Activated T-cell treated with anti-CD3 and anti-CD28 coated beads, Interleukin-2, amount 50 U/mL, for 72 hours (primary cell): ENCODE measurements at regions not wholly inside any gene's neighbourhood (a gene's known extent, or its start where the extent isn't known, plus 50 kb on each side); places are given as distances from the start of the nearest gene placed in this dataset.

ENCODE experiments used
- ATAC-seq, 2 donors: fragments of 150-1000 bp; cut with Tn5 transposase; replicated peaks in 1 of 2; 2 replicates each; pipeline ENCODE4 v1.10.0; 2021; ENCODE audit warnings: moderate library complexity in 2 of 2, mild to moderate bottlenecking in 1 of 2
- DNase-seq, 2 donors: peaks; one replicate each; pipeline ENCODE4 v3.0.0; 2021 to 2022; ENCODE audit warnings: mixed read lengths in 1 of 2
- H3K27ac Mint-ChIP-seq: one replicate; pipeline ENCODE4 v1.8.0; 2022; ENCODE audit warnings: mild to moderate bottlenecking, moderate library complexity, mixed read lengths
- H3K27me3 Mint-ChIP-seq: one replicate; pipeline ENCODE4 v1.8.0; 2022; ENCODE audit warnings: low read depth, mixed read lengths
- H3K36me3 Mint-ChIP-seq, 2 donors: one replicate each; pipeline ENCODE4 v1.8.0; 2022; ENCODE audit warnings: mixed read lengths in 2 of 2, mild to moderate bottlenecking in 1 of 2; ENCODE audit not compliant: insufficient read depth in 2 of 2
- H3K4me1 Mint-ChIP-seq: one replicate; pipeline ENCODE4 v1.8.0; 2022; ENCODE audit warnings: low read depth, mixed read lengths
- H3K4me3 Mint-ChIP-seq, 2 donors: one replicate each; pipeline ENCODE4 v1.8.0; 2022; ENCODE audit warnings: mild to moderate bottlenecking in 2 of 2, mixed read lengths in 2 of 2, moderate library complexity in 2 of 2
- H3K9me3 Mint-ChIP-seq, 2 donors: one replicate each; pipeline ENCODE4 v1.8.0; 2022; ENCODE audit warnings: mixed read lengths in 2 of 2

DNA sequence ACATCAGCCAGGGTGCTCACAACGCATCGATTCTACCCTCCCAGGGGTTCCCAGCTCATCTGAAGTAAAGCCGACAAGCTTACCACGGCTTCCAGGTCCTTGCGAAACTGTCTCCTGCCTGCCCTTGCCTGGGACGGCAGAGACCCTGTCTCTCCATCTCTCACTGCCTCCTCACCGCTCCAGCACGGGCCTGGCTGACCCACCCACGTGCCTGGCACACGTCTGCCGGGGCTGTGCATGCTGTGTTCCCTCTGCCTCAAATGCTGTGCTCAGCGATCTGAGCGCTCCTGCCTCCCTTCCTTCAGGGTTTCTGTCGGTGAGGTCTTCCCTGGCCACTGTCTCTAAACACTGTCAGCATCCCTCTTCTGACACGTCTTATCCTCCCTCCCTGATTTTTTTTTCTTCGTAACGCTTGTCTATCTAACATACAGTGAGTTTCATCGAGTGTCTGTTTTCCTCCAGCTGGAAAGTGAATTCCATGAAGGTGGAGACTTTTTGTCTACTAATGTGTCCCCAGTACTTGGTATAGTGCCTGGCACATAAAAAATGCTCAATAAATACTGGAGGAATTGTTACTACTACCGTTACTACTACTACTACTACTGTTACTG lies 208.4 kb downstream of the IRF8 start:
- DNase-seq (no peak), ATAC-seq (no peak)
- H3K4me1 Mint-ChIP-seq = no peaks in the 10 kb centered on the region
- no peak overlapping the region for H3K4me3 Mint-ChIP-seq
- H3K27me3 Mint-ChIP-seq = peaks cover 4% of the 10 kb centered on the region
- H3K9me3 Mint-ChIP-seq = peaks cover 2 to 5% of the 10 kb centered on the region in 2 donors
- no peaks in the 10 kb centered on the region for H3K36me3 Mint-ChIP-seq
- no peak overlapping the region for H3K27ac Mint-ChIP-seq

DNA sequence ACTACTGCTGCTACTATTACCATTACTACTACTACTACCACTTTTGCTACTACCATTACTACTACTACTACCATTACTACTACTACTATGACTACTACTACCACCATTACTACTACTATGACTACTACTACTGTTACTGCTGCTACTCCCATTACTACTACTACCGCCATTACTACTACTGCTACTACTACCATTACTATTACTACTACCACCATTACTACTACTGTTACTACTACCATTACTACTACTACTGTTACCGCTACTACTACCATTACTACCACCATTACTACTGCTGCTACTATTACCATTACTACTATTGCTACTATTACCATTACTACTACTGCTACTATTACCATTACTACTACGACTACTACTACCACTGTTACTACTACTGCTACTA lies 209.1 kb downstream of the IRF8 start:
- H3K36me3 Mint-ChIP-seq = no peaks in the 10 kb centered on the region
- peaks cover 2 to 4% of the 10 kb centered on the region in 2 donors for H3K9me3 Mint-ChIP-seq
- no peak overlapping the region for H3K4me3 Mint-ChIP-seq
- no peaks in the 10 kb centered on the region for H3K4me1 Mint-ChIP-seq
- H3K27ac Mint-ChIP-seq = no peak overlapping the region
- no peak for DNase-seq
- no peaks in the 10 kb centered on the region for H3K27me3 Mint-ChIP-seq
- no peak for ATAC-seq

DNA sequence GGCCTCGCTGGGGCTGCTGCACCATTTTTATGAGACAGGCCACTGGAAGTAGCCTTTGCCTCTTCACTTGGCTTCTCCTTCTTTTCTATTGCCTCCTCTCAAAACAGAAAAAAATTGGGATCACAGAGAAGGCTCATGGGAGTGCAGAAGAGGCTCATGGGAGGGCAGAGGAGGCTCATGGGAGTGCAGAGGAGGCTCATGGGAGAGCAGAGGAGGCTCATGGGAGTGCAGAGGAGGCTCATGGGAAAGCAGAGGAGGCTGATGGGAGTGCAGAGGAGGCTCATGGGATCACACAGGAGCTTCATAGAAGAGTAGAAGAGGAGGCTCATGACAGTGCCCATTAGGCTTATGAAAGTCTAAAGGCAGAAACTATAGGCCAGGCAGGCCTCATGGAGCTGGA lies 211.2 kb downstream of the IRF8 start:
- H3K4me1 Mint-ChIP-seq = no peaks in the 10 kb centered on the region
- H3K27me3 Mint-ChIP-seq = no peaks in the 10 kb centered on the region
- no peak overlapping the region for H3K4me3 Mint-ChIP-seq
- ATAC-seq = no peak
- no peaks in the 10 kb centered on the region for H3K36me3 Mint-ChIP-seq
- DNase-seq = no peak
- H3K9me3 Mint-ChIP-seq = peaks cover 2 to 4% of the 10 kb centered on the region in 2 donors
- H3K27ac Mint-ChIP-seq = no peak overlapping the region

DNA sequence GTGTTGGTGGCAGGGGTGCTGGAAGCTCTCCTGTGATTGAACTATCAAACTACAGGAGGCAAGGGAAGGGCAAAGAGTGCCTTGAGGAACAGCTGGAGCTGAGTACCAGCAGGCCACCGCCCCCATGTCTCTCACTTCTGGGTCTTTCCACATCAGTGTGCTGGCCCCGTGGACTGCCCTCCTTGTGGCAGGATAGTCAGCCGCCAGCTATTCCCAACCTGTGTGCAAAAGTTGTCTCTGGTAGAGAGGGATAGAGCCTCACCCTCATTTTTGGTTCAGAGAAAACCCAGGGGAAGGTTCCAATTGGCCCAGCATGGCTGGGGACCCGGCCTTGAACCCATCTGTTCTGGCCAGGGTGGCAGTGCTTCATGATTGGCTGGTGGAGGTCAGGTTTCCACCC lies 211.8 kb downstream of the IRF8 start:
- no peak for ATAC-seq
- H3K27me3 Mint-ChIP-seq = no peaks in the 10 kb centered on the region

GRCh38 chr16:86112178-86112577 lies 213.2 kb downstream of the IRF8 start:
- H3K36me3 Mint-ChIP-seq = no peaks in the 10 kb centered on the region
- H3K4me3 Mint-ChIP-seq = no peak overlapping the region
- no peak overlapping the region for H3K27ac Mint-ChIP-seq
- peaks cover 9% of the 10 kb centered on the region for H3K27me3 Mint-ChIP-seq
- H3K4me1 Mint-ChIP-seq = no peaks in the 10 kb centered on the region
- peaks cover 2 to 4% of the 10 kb centered on the region in 2 donors for H3K9me3 Mint-ChIP-seq
- DNase-seq (no peak), ATAC-seq (no peak)

More for the DNA sequence above, 211.8 kb downstream of the IRF8 start:
- DNase-seq = no peak
- Mint-ChIP-seq H3K4me3 (no peak overlapping the region), H3K4me1 (no peaks in the 10 kb centered on the region), H3K36me3 (no peaks in the 10 kb centered on the region), H3K9me3 (peaks cover 2 to 4% of the 10 kb centered on the region in 2 donors), H3K27ac (no peak overlapping the region)

GRCh38 chr16:86117235-86117634 lies 218.3 kb downstream of the IRF8 start:
- ATAC-seq (no peak), DNase-seq (no peak)
- no peaks in the 10 kb centered on the region for H3K36me3 Mint-ChIP-seq
- peaks cover 4% of the 10 kb centered on the region for H3K4me1 Mint-ChIP-seq
- no peak overlapping the region for H3K4me3 Mint-ChIP-seq
- no peak overlapping the region for H3K27ac Mint-ChIP-seq
- H3K9me3 Mint-ChIP-seq = no peaks in the 10 kb centered on the region
- H3K27me3 Mint-ChIP-seq = peaks cover 25% of the 10 kb centered on the region

DNA sequence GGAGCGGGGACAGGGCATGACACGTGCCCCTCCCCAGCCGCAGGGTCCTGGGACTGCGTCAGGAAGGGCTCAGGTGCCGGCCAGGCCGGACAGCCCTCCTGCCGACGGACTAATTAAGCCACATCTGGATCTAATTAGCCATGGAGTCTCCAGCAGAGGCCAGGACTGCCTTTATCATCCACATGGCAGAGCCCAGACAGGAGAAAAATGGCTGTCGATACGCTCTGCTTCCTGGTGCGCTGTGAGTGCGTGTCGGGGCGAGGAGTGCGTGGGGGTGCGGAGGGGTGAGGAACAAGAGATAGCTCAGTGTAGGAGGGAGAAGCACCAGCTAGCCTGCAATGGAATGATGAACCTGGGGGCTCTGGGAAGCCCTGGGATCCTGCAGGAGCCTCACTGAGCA lies 218.8 kb downstream of the IRF8 start:
- no peak for ATAC-seq

GRCh38 chr16:86118467-86119307 lies 219.7 kb downstream of the IRF8 start:
- ATAC-seq (no peak), DNase-seq (no peak)
- H3K27me3 Mint-ChIP-seq = peaks cover 30% of the 10 kb centered on the region
- H3K9me3 Mint-ChIP-seq = no peaks in the 10 kb centered on the region
- no peak overlapping the region for H3K27ac Mint-ChIP-seq
- H3K4me1 Mint-ChIP-seq = peaks cover 4% of the 10 kb centered on the region
- no peaks in the 10 kb centered on the region for H3K36me3 Mint-ChIP-seq
- no peak overlapping the region for H3K4me3 Mint-ChIP-seq

More for the DNA sequence above, 218.8 kb downstream of the IRF8 start:
- Mint-ChIP-seq H3K4me1 (peaks cover 4% of the 10 kb centered on the region), H3K27me3 (peaks cover 29% of the 10 kb centered on the region), H3K9me3 (no peaks in the 10 kb centered on the region), H3K27ac (no peak overlapping the region), H3K36me3 (no peaks in the 10 kb centered on the region), H3K4me3 (no peak overlapping the region)
- DNase-seq = no peak

DNA sequence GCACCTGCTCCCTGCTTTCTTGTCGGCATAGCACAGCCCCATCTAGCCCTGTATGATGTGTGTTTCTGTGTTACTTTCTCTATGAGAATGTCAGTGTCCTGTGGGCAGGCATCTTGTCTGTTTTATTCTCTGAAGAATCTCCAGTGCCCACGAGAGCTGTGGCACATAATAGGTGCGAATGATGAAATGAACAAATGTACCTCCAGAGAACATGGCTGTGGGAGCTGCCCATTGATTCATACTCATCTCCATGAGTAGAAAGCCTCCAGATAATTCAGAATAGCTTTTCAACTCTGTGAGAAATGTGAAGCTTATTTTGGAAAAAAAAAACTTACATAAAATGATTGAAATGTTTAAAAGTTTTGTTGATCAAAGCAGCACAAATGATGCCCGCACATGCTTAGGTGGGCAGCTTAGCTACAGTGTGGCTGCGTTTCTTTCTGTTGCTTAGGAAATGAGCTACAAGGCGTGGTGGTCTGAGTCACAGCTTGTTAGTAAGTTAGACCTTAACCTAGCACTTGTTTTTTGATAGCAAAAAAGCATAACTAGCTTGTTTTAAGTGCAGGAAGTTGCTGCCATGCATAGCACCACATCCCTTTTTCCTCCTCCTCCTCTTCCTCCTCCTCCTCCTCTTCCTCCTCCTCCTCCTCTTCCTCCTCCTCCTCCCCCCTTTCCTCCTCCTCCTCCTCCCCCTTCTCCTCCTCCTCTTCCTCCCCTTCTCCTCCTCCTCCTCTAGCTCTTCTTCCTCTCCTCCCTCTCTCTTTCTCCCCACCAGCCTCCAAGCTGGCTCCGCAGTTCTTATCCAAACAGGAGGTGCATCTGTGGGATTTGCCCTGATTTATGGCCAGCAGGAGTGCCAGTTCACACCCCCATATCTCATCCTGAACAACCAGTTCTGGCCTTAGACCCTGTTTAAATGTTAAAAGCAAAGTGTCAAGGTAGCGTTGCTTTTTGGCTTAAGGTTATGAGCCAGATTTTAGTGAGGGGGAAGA lies 221.5 kb downstream of the IRF8 start:
- H3K4me3 Mint-ChIP-seq = no peak overlapping the region
- H3K4me1 Mint-ChIP-seq = peaks cover 4% of the 10 kb centered on the region
- ATAC-seq = no peak
- H3K9me3 Mint-ChIP-seq = no peaks in the 10 kb centered on the region
- no peak for DNase-seq
- peaks cover 44% of the 10 kb centered on the region for H3K27me3 Mint-ChIP-seq
- no peak overlapping the region for H3K27ac Mint-ChIP-seq
- no peaks in the 10 kb centered on the region for H3K36me3 Mint-ChIP-seq

DNA sequence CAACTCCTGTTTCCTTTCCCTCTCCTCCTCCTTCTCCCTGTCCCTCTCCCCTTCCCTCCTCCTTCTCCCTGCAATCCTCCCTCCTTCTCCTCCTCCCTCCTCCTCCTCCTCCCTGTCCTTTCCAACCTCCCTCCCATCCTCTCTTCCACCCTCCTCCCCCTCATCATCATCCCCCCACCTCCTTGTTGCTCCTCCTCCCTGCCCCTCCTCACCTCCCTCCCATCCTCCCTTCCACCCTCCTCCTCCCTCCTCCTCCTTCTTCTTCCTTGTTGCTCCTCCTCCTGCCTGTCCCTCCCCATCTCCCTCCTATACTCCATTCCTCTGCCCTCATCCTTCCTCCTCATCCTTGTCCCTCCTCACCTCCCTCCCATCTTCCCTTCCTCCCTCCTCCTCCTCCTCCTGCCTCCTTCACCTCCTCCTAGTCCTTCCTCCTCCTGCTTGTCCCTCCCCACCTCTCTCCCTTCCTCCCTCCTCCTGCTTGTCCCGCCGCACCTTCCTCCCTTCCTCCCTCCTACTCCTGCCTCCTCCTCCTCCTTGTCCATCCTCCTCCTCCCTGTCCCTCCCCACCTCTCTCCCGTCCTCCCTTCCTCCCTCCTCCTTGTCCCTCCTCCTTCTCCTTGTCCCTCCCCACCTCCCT lies 222.5 kb downstream of the IRF8 start:
- peaks cover 4% of the 10 kb centered on the region for H3K4me1 Mint-ChIP-seq
- ATAC-seq (no peak), DNase-seq (no peak)
- no peaks in the 10 kb centered on the region for H3K9me3 Mint-ChIP-seq
- H3K4me3 Mint-ChIP-seq = no peak overlapping the region
- H3K36me3 Mint-ChIP-seq = no peaks in the 10 kb centered on the region
- peaks cover 36% of the 10 kb centered on the region for H3K27me3 Mint-ChIP-seq
- no peak overlapping the region for H3K27ac Mint-ChIP-seq

DNA sequence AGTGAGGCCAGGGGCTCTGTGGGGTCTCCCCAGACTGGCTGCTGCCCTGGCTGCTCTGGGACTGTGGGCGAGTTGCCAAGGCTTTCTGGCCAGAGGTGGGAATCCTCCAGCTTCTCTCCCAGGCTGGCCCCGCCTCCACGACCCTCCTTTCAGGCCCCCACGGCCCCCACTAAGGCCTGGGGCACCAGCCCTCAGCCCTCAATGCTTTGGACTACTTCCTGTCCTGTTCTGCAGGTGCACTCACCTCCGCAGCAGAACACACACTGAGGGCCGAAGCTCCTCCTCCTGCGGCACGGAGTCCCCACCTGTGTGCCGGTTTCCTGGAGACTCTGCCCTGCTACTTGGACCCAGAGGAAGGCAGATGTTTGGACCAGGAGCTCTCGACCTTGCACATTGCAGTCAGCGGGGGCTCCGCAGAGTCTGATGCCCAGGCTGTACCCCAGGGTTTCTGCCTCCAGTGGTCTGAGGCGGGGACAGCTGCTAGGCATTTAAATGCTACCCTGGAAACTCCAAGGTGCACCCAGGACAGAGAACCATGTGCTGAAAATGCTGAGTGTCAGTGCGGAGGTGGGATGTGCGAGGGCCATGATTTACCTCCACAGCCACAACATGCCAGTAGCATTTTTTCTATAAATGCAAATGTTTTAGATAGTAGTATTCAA lies 223.8 kb downstream of the IRF8 start:
- Mint-ChIP-seq H3K9me3 (no peaks in the 10 kb centered on the region), H3K4me3 (no peak overlapping the region), H3K36me3 (no peaks in the 10 kb centered on the region), H3K27ac (no peak overlapping the region), H3K4me1 (peaks cover 4% of the 10 kb centered on the region), H3K27me3 (peaks cover 35% of the 10 kb centered on the region)
- DNase-seq (no peak), ATAC-seq (no peak)

GRCh38 chr16:86124321-86124720 lies 225.4 kb downstream of the IRF8 start:
- DNase-seq = no peak
- Mint-ChIP-seq H3K4me3 (no peak overlapping the region), H3K36me3 (no peaks in the 10 kb centered on the region), H3K27me3 (peaks cover 35% of the 10 kb centered on the region), H3K27ac (no peak overlapping the region), H3K4me1 (peaks cover 4% of the 10 kb centered on the region), H3K9me3 (no peaks in the 10 kb centered on the region)
- ATAC-seq = no peak
